ENCODE measurements at regions not wholly inside any gene's neighbourhood (a gene's known extent, or its start where the extent isn't known, plus 50 kb on each side); places are given as distances from the start of the nearest gene placed in this dataset.
"Not testable (repeated sequence)": the region's sequence is repeated elsewhere in the genome, so short reads cannot be mapped to it uniquely, and the experiment has no call there.

DNA sequence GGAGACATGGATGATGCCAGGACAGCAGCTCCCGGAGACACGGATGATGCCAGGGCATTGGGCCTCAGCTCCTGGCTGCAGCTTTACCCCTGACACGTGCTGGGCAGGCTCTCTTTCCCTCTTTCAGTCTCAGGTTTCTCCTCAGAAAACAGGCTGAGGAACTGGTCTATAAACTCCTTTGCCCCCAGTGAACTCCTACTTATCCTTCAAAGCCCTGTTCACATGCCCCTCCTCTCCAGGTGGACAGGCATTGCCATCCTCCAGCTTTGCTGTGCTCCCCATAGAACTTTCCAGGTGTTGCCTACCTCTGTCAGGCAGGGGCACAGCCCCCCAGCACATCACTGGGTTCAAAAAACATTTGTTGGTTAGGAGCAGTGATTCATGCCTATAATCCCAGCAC lies 198.4 kb downstream of the BANP start:
- not testable (repeated sequence) for ATAC-seq

GRCh38 chr16:88150456-88151128 lies 199.4 kb downstream of the BANP start:
- not testable (repeated sequence) for ATAC-seq

More for the DNA sequence above, 198.4 kb downstream of the BANP start:
- TF ChIP-seq ZFP3 (CRISPR knock-in tag; IDR thresholded peaks at IDR 0.05): peak; percentile 94

DNA sequence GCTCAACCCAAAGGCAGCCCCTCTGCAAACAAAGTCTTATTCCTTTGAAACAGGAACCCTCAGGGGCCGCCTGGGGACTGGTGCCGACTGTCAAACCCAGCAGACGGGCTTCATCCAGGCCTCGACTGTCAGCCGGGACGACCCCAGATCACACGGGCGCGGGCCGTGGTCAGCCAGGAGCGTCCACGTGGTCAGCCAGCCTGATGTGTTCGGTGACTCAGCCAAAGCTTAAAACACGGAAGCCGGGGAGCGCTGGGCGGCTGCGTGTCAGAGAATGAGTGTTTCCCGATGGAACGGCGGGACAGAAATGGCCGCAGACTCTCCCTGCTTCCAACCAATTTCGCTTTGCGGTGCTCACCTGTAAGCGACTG lies 199.9 kb downstream of the BANP start:
- ATAC-seq: not testable (repeated sequence)

DNA sequence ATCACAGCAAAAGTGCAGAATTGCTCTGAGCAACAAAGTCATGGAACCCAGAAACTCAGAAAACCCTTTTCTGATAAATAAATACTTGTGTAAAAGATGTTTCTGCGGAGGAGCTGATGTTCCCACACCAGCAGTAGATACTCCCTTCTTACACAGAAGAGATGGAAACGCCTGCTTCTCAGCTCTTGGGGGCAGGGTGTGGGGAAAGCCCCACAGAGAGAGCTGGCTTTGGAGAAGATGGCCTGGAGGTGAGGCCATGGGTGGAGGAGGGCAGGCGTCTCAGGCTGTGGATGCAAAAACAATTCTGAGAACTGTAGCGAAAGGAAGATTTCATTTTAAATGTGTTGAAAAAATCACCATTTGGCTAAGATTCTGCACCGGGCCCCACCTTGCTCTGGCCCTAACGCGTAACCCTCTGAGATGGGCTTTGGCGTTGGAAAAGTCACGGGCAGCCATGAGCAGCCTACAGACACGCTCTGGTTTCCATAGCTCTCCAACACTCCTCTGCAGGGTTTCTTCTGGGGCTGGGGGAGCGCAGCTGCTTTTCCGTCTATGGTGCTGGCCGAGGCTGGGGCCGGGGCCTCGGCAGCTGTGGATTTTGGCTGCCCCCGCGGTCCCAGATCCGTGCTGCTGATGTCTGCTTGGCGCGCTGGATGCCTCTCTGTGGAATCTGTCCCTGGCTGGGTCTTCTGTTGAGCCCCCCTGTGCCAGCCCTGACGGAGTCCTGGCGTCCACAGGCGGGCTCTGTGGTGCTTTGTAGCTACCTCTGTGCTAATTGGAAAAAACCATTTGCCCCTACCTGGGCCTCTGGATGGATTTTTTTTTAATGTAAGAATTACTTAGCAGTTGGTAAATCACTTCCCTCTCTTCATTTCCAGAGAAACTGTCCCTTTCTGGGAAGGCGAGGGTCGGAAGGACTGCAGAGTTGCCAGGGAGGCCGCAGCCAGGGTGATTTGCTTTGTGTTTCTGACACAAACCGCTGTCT lies 200.9 kb downstream of the BANP start:
- ATAC-seq: not testable (repeated sequence)

GRCh38 chr16:88152879-88153278 lies 201.6 kb downstream of the BANP start:
- not testable (repeated sequence) for ATAC-seq

- ATAC-seq: not testable (repeated sequence)
Measured at GRCh38 chr16:88153516-88153915, 202.3 kb downstream of the BANP start.

- not testable (repeated sequence) for ATAC-seq
Measured at GRCh38 chr16:88154886-88155285, 203.7 kb downstream of the BANP start.

- ATAC-seq: not testable (repeated sequence)
Measured at GRCh38 chr16:88155681-88156080, 204.4 kb downstream of the BANP start.

GRCh38 chr16:88156640-88157283 lies 205.5 kb downstream of the BANP start:
- ATAC-seq: not testable (repeated sequence)

GRCh38 chr16:88157686-88158085 lies 206.5 kb downstream of the BANP start:
- ATAC-seq: not testable (repeated sequence)

DNA sequence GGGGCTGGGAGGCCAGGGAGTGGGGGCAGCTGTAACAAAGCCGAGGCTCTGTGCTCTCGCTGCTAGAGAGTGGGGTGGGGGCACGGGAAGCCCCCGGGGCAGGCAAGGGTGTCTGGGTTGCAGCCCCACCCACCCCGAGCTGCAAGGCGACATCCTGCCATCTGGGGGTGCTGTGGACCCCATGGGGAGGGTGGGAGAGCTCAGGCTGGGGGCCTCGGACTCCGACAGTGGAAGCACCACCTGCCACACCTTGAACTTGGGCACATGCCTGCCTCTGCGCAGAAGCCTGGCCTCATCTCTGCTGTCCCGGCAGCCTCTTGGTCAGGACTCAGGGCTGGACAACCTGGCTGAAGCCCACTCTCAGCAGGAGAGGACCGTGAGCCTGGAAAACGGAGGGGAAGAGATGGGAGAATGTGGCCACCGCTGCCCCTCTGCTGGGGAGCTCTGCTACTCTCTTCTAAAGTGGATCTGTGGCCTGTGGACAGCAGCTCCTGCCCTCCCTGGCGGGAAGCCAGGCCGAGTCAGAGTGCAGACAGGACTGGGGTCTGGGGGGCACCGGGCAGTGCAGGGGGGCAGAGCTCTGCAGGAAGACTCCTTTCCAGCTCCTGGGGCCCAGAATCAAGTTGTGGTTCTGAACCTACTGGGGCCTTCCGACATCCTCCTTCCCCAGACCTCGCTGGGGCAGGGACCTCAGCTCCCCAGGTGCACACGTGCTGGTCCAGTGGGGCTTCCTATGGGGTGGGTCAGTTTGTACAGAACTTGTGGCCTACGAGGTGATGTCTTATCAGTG lies 207.2 kb downstream of the BANP start:
- ATAC-seq: not testable (repeated sequence)

- ATAC-seq: not testable (repeated sequence)
Measured at GRCh38 chr16:88159046-88159896, 208.0 kb downstream of the BANP start.

DNA sequence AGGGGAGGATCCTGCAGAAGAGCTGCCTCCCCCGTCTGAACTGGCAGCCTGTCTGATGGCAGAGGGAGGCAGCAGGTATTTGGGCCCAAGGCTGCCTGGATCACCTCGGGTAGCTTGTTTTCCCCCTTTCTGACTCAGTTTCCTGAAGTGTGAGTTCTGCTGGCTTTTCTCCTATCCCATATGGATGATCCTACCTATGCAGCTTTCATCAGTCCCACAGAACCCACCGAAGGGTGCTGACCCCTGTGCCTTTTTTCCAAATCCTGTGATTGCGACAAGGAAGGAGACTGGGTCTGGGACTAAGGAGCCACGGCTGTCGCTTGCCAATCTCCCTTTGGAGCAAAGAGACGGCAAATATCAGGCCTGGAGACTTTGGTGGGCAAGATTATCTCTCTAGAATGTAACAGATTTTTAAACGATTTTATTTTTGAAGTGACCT lies 208.7 kb downstream of the BANP start:
- ATAC-seq: not testable (repeated sequence)

- not testable (repeated sequence) for ATAC-seq
Measured at GRCh38 chr16:88161191-88161590, 210.0 kb downstream of the BANP start.

GRCh38 chr16:88161623-88162275 lies 210.5 kb downstream of the BANP start:
- not testable (repeated sequence) for ATAC-seq

- ATAC-seq: not testable (repeated sequence)
Measured at GRCh38 chr16:88162778-88163177, 211.5 kb downstream of the BANP start.

DNA sequence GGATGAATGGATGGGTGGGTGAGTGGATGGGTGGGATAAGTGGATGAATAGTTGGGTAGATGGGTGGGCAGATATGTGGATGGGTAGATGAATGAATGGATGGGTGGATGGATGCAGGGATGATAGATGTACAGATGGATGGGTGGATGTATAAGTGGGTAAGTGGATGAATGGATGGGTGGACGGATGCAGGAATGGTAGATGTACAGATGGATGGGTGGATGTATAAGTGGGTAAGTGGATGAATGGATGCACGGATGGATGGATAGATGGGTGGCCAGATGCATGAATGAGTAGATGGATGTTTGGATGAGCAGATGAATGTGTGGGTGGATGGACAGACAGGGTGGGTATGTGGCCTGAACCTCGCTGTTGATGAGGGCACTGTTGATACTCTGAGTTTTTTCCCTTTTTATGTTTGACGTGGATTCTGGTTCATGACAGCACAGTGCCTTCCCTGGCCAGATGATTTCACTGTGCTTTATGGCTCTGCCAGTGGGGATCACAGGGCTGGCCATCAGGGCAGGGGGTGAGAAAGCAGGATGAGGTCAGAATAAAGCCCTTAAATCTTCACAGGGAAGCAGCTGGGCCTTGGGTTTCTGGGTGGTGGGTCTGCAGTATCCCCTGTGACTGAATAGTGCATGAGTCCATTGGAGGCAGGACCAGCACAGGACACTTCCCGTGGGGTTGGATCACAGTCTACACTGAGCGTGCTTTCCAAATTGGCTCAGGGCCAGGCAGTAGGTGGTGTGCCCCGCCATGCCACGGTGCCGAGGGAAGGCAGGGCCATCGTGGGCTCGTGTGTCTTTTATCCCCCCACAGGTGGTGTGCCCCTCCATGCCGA lies 213.2 kb downstream of the BANP start:
- not testable (repeated sequence) for ATAC-seq

DNA sequence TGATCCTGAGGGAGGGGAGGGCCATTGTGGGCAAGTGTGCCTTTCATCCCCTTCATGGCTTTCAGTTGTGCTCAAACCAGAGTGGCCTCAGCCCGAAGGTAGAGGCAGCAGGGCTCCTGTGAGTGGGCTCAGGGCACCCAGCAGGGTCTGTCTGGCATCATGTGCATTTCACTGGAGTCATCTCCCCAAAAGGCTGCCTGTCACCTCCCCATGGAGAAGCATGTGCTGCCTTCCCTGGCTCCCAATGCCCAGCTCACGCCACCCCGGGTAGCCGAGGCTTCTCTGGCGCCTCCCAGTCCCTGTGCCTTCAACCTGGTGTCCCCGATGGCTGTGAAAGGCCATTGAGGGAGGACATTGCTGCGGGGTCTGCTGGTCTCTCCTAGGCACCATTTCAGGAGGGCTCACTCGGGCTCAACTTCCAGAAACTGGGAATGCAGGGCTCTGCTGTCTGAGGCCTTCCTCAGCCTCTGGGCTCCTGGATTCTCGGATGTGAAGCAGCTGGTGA lies 213.9 kb downstream of the BANP start:
- not testable (repeated sequence) for ATAC-seq

DNA sequence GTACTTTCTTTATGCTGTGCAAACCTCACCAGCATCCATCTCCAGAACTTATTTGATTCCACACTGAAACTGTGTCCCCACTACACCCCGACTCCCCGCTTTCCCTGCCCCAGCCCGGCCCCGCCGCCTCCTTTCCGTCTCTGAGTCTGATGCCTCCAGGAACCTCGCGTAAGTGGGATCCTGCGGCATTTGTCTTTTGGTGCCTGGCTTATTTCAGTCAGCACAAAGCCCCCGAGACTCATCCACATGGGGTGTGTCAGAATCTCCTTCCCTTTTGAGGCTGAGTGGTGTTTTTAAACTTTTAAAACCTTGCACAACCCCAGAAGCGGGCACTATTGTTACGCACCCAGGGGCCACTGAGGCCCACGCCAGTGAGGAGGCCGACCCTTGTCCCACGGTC lies 214.4 kb downstream of the BANP start:
- not testable (repeated sequence) for ATAC-seq
